Hepatocyte (in vitro differentiated cells): ENCODE measurements at regions not wholly inside any gene's neighbourhood (a gene's known extent, or its start where the extent isn't known, plus 50 kb on each side); places are given as distances from the start of the nearest gene placed in this dataset.

Source experiments
- DNase-seq: peaks from one replicate; pipeline ENCODE4 v3.0.0-alpha.2; 2016; ENCODE audit warnings: low spot score
- H2AFZ ChIP-seq: fragments of 200-600 bp; sonication (generic); 2 replicates; pipeline ENCODE4 v1.6.0; 2016; ENCODE audit warnings: antibody characterized with exemption, mild to moderate bottlenecking
- H3K27ac ChIP-seq: fragments of 200-600 bp; sonication (generic); 2 replicates; pipeline ENCODE4 v1.5.1; 2016; ENCODE audit warnings: mild to moderate bottlenecking
- H3K27me3 ChIP-seq: fragments of 200-600 bp; sonication (generic); 2 replicates; pipeline ENCODE4 v1.6.1; 2016
- H3K36me3 ChIP-seq: fragments of 200-600 bp; sonication (generic); replicated peaks from 2 replicates; pipeline ENCODE4 v1.5.1; 2016; ENCODE audit warnings: low read depth; ENCODE audit not compliant: insufficient read depth
- H3K4me1 ChIP-seq: fragments of 200-600 bp; sonication (generic); 2 replicates; pipeline ENCODE4 v1.5.1; 2016; ENCODE audit warnings: mild to moderate bottlenecking, moderate library complexity; ENCODE audit not compliant: insufficient read depth
- H3K4me2 ChIP-seq: fragments of 200-600 bp; sonication (generic); 2 replicates; pipeline ENCODE4 v1.6.0; 2016
- H3K4me3 ChIP-seq: fragments of 200-600 bp; sonication (generic); 2 replicates; pipeline ENCODE4 v1.5.1; 2016; ENCODE audit warnings: mild to moderate bottlenecking
- H3K79me2 ChIP-seq: fragments of 200-600 bp; sonication (generic); 2 replicates; pipeline ENCODE4 v1.6.0; 2017; ENCODE audit warnings: mild to moderate bottlenecking
- H3K9me2 ChIP-seq: fragments of 200-600 bp; sonication (generic); replicated peaks from 2 replicates; pipeline ENCODE4 v1.6.0; 2017; ENCODE audit warnings: mild to moderate bottlenecking; ENCODE audit not compliant: insufficient read depth
- H3K9me3 ChIP-seq: fragments of 200-600 bp; sonication (generic); 2 replicates; pipeline ENCODE4 v1.5.1; 2016; ENCODE audit warnings: low read depth, mild to moderate bottlenecking
- H4K20me1 ChIP-seq: fragments of 200-600 bp; sonication (generic); 2 replicates; pipeline ENCODE4 v1.6.0; 2016; ENCODE audit warnings: mild to moderate bottlenecking; ENCODE audit not compliant: insufficient read depth, poor library complexity, severe bottlenecking
- CTCF ChIP-seq: fragments of 200-600 bp; sonication (generic); IDR thresholded peaks from 2 replicates; pipeline ENCODE4 v1.5.1; 2016; ENCODE audit warnings: antibody characterized with exemption, mild to moderate bottlenecking; ENCODE audit not compliant: poor library complexity
- EZH2 ChIP-seq: fragments of 200-600 bp; sonication (generic); IDR thresholded peaks from 2 replicates; pipeline ENCODE4 v1.6.1; 2016; ENCODE audit warnings: antibody characterized with exemption, mild to moderate bottlenecking, borderline replicate concordance
- EZH2phosphoT487 ChIP-seq: fragments of 200-600 bp; sonication (generic); IDR thresholded peaks from one replicate; pipeline ENCODE4 v1.6.1; 2018; ENCODE audit warnings: antibody characterized with exemption, mild to moderate bottlenecking, low read depth, moderate library complexity; ENCODE audit not compliant: unreplicated experiment, severe bottlenecking
- WGBS: methylation state at CpG from one replicate; pipeline ENCODE4 v1.1.6; 2016; ENCODE audit warnings: low lambda C conversion rate; ENCODE audit errors: missing lambda C conversion rate; 5-methylcytosine and 5-hydroxymethylcytosine counted together

DNA sequence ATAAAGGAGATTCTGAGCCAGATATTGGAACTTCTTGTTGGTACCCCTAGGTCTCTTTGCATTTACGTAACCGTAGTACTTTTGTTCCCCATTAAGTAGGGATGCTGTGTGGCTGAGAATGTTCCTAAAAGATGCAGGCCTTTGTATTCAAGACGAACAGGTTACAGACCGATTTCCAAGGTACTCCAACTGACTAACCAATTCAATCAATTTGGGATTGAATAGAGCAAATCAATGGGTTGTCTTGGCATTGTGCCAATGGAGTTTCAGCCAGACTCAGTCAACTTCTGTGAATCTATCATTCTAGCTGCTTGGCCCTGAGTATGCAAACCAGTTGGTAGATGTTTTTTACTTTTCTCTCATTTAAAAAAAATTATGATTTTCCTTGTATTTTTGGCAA lies 347.3 kb upstream of the NPVF start:
- Histone ChIP-seq H3K27ac (no peak overlapping the region), H3K4me1 (peaks cover 13% of the 10 kb centered on the region), H3K79me2 (no peaks in the 10 kb centered on the region), H3K27me3 (no peaks in the 10 kb centered on the region), H3K4me2 (no peak overlapping the region), H3K36me3 (no peaks in the 10 kb centered on the region), H2AFZ (no peak overlapping the region), H3K9me2 (no peaks in the 10 kb centered on the region), H4K20me1 (no peaks in the 10 kb centered on the region), H3K9me3 (no peaks in the 10 kb centered on the region), H3K4me3 (no peak overlapping the region)
- no peak for DNase-seq
- WGBS = 95% methylated on average over 4 of the region's 4 CpGs
- TF ChIP-seq EZH2phosphoT487 (no peak), CTCF (no peak), EZH2 (no peak)

GRCh38 chr7:25578991-25579777 lies 350.9 kb upstream of the NPVF start:
- 37% methylated on average over 3 of the region's 3 CpGs for WGBS
- Histone ChIP-seq H2AFZ (no peak overlapping the region), H3K36me3 (no peaks in the 10 kb centered on the region), H3K4me3 (no peak overlapping the region), H3K4me2 (peak overlapping the region; percentile 54), H3K4me1 (peaks cover 13% of the 10 kb centered on the region), H3K79me2 (no peaks in the 10 kb centered on the region), H3K9me2 (no peaks in the 10 kb centered on the region), H3K27me3 (no peaks in the 10 kb centered on the region), H4K20me1 (no peaks in the 10 kb centered on the region), H3K9me3 (no peaks in the 10 kb centered on the region), H3K27ac (peak overlapping the region; percentile 21)
- TF ChIP-seq CTCF (no peak), EZH2phosphoT487 (no peak), EZH2 (no peak)
- DNase-seq = no peak

DNA sequence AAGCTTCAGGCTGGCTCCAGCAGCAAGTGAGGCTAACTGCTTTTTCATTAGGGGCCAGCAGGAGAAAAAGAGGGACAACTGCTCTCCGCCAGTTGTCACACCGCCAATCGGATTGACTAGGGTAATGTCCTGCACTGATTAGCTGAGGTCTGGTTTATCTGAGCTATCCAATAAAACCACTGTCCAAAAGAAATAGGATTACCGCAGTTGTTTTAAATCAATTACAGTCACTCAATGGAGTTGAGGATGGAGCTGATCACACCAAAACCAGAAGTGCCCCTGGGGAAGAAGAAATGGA lies 351.4 kb upstream of the NPVF start:
- no peak for DNase-seq

More for the DNA sequence above, 351.4 kb upstream of the NPVF start:
- Histone ChIP-seq H3K27ac (peak overlapping the region; percentile 21), H3K36me3 (no peaks in the 10 kb centered on the region), H3K9me3 (no peaks in the 10 kb centered on the region), H4K20me1 (no peaks in the 10 kb centered on the region), H3K4me3 (no peak overlapping the region), H3K79me2 (no peaks in the 10 kb centered on the region), H3K4me2 (peak overlapping the region; percentile 54), H2AFZ (no peak overlapping the region), H3K9me2 (no peaks in the 10 kb centered on the region), H3K27me3 (no peaks in the 10 kb centered on the region), H3K4me1 (peaks cover 13% of the 10 kb centered on the region)
- 41% methylated on average over 4 of the region's 4 CpGs for WGBS
- no peak for TF ChIP-seq EZH2phosphoT487
- no peak for TF ChIP-seq EZH2
- no peak for TF ChIP-seq CTCF
